ENCODE measurements at regions not wholly inside any gene's neighbourhood (a gene's known extent, or its start where the extent isn't known, plus 50 kb on each side); places are given as distances from the start of the nearest gene placed in this dataset.
"Not testable (repeated sequence)": the region's sequence is repeated elsewhere in the genome, so short reads cannot be mapped to it uniquely, and the experiment has no call there.

- not testable (repeated sequence) for DNase-seq
These were observed 330.1 kb upstream of the AR start for GRCh38 chrX:67213686-67214085.

GRCh38 chrX:67207912-67208311 lies 335.9 kb upstream of the AR start:
- no peak for DNase-seq

GRCh38 chrX:67159437-67159836 lies 384.4 kb upstream of the AR start:
- DNase-seq, result no peak

- DNase-seq, result no peak
These were observed 429.2 kb upstream of the AR start for GRCh38 chrX:67114635-67115034.

GRCh38 chrX:67105758-67106116 lies 438.1 kb upstream of the AR start:
- no peak for DNase-seq

GRCh38 chrX:67104982-67105757 lies 438.7 kb upstream of the AR start:
- no peak for DNase-seq

- no peak for DNase-seq
These were observed 443.6 kb upstream of the AR start for GRCh38 chrX:67100031-67100884.

GRCh38 chrX:67094061-67094460 lies 449.8 kb upstream of the AR start:
- DNase-seq, result no peak

GRCh38 chrX:67050760-67051159 lies 411.9 kb upstream of the EDA2R start:
- no peak for DNase-seq

GRCh38 chrX:67044866-67045265 lies 406.0 kb upstream of the EDA2R start:
- DNase-seq, result no peak

- DNase-seq, result no peak
These were observed 405.3 kb upstream of the EDA2R start for GRCh38 chrX:67044029-67044653.

- DNase-seq, result no peak
These were observed 365.6 kb upstream of the EDA2R start for GRCh38 chrX:67004451-67004850.

- DNase-seq, result no peak
These were observed 355.9 kb upstream of the EDA2R start for GRCh38 chrX:66994729-66995128.

GRCh38 chrX:66992077-66992476 lies 353.2 kb upstream of the EDA2R start:
- DNase-seq, result not testable (repeated sequence)

GRCh38 chrX:66988331-66988730 lies 349.5 kb upstream of the EDA2R start:
- no peak for DNase-seq

GRCh38 chrX:66961665-66962064 lies 322.8 kb upstream of the EDA2R start:
- no peak for DNase-seq

- DNase-seq, result no peak
These were observed 292.8 kb upstream of the EDA2R start for GRCh38 chrX:66931713-66932112.

- not testable (repeated sequence) for DNase-seq
These were observed 291.6 kb upstream of the EDA2R start for GRCh38 chrX:66930516-66930915.

- no peak for DNase-seq
These were observed 281.4 kb upstream of the EDA2R start for GRCh38 chrX:66920296-66920695.

- DNase-seq, result no peak
These were observed 280.5 kb upstream of the EDA2R start for GRCh38 chrX:66919280-66919832.

GRCh38 chrX:66918511-66918910 lies 279.6 kb upstream of the EDA2R start:
- no peak for DNase-seq

GRCh38 chrX:66915893-66916292 lies 277.0 kb upstream of the EDA2R start:
- no peak for DNase-seq

GRCh38 chrX:66914080-66914479 lies 275.2 kb upstream of the EDA2R start:
- DNase-seq, result no peak

GRCh38 chrX:66912417-66912816 lies 273.5 kb upstream of the EDA2R start:
- no peak for DNase-seq
